ENCODE measurements at regions not wholly inside any gene's neighbourhood (a gene's known extent, or its start where the extent isn't known, plus 50 kb on each side); places are given as distances from the start of the nearest gene placed in this dataset.
A peak's percentile ranks its signal among the peaks of the same experiment; 100 is the strongest.

GRCh38 chr5:87069974-87070608, 197.6 kb upstream of the RASA1 start:
- DNase-seq (ENCODE audit: low read depth), result peak; percentile 67
- H3K4me3 ChIP-seq (ENCODE audit: low read depth, low read length), result no peak overlapping the region
- TF ChIP-seq CTCF (IDR thresholded peaks at IDR 0.05; ENCODE audit: insufficient read depth, low read depth, low read length), result peak; percentile 67

GRCh38 chr5:87074072-87074471, 193.6 kb upstream of the RASA1 start:
- no peak for DNase-seq (ENCODE audit: low read depth)
- TF ChIP-seq CTCF (IDR thresholded peaks at IDR 0.05; ENCODE audit: insufficient read depth, low read depth, low read length), result no peak
- no peak overlapping the region for H3K4me3 ChIP-seq (ENCODE audit: low read depth, low read length)

- TF ChIP-seq CTCF (IDR thresholded peaks at IDR 0.05; ENCODE audit: insufficient read depth, low read depth, low read length), result no peak
- no peak overlapping the region for H3K4me3 ChIP-seq (ENCODE audit: low read depth, low read length)
- no peak for DNase-seq (ENCODE audit: low read depth)
These were observed 192.6 kb upstream of the RASA1 start for GRCh38 chr5:87074934-87075541.

- DNase-seq (ENCODE audit: low read depth), result no peak
- no peak overlapping the region for H3K4me3 ChIP-seq (ENCODE audit: low read depth, low read length)
- TF ChIP-seq CTCF (IDR thresholded peaks at IDR 0.05; ENCODE audit: insufficient read depth, low read depth, low read length), result no peak
These were observed 191.3 kb upstream of the RASA1 start for GRCh38 chr5:87076411-87076810.

- TF ChIP-seq CTCF (IDR thresholded peaks at IDR 0.05; ENCODE audit: insufficient read depth, low read depth, low read length), result no peak
- H3K4me3 ChIP-seq (ENCODE audit: low read depth, low read length), result no peak overlapping the region
- DNase-seq (ENCODE audit: low read depth), result no peak
These were observed 190.8 kb upstream of the RASA1 start for GRCh38 chr5:87076931-87077330.

- H3K4me3 ChIP-seq (ENCODE audit: low read depth, low read length), result no peak overlapping the region
- no peak for DNase-seq (ENCODE audit: low read depth)
- TF ChIP-seq CTCF (IDR thresholded peaks at IDR 0.05; ENCODE audit: insufficient read depth, low read depth, low read length), result no peak
These were observed 188.5 kb upstream of the RASA1 start for GRCh38 chr5:87079219-87079618.

GRCh38 chr5:87081016-87081415, 186.7 kb upstream of the RASA1 start:
- no peak overlapping the region for H3K4me3 ChIP-seq (ENCODE audit: low read depth, low read length)
- TF ChIP-seq CTCF (IDR thresholded peaks at IDR 0.05; ENCODE audit: insufficient read depth, low read depth, low read length), result no peak
- no peak for DNase-seq (ENCODE audit: low read depth)

Data from fibroblast of villous mesenchyme (primary cell).